HuH-7 (cell line): ENCODE measurements at regions not wholly inside any gene's neighbourhood (a gene's known extent, or its start where the extent isn't known, plus 50 kb on each side); places are given as distances from the start of the nearest gene placed in this dataset.
A peak's percentile ranks its signal among the peaks of the same experiment; 100 is the strongest.
"Not testable (repeated sequence)": the region's sequence is repeated elsewhere in the genome, so short reads cannot be mapped to it uniquely, and the experiment has no call there.

ENCODE experiments used
- DNase-seq: peaks from one replicate; pipeline ENCODE4 v3.0.0; 2011; ENCODE audit warnings: low spot score

- DNase-seq = no peak
These were observed 111.1 kb upstream of the VGLL3 start for GRCh38 chr3:87101861-87102625.

GRCh38 chr3:87097733-87098132 is 106.8 kb upstream of the VGLL3 start:
- DNase-seq = not testable (repeated sequence)

GRCh38 chr3:87090631-87091030 is 99.7 kb upstream of the VGLL3 start:
- no peak for DNase-seq

GRCh38 chr3:87088993-87089841 is 98.3 kb upstream of the VGLL3 start:
- no peak for DNase-seq

- DNase-seq = no peak
These were observed 97.6 kb upstream of the VGLL3 start for GRCh38 chr3:87088430-87088992.

GRCh38 chr3:87084868-87085267 is 93.9 kb upstream of the VGLL3 start:
- no peak for DNase-seq

- peak; percentile 43 for DNase-seq
These were observed 92.0 kb upstream of the VGLL3 start for GRCh38 chr3:87082796-87083440.

- DNase-seq = no peak
These were observed 86.4 kb upstream of the VGLL3 start for GRCh38 chr3:87077355-87077754.

GRCh38 chr3:87076946-87077345 is 86.0 kb upstream of the VGLL3 start:
- no peak for DNase-seq

- DNase-seq = no peak
These were observed 82.7 kb upstream of the VGLL3 start for GRCh38 chr3:87073496-87074145.

GRCh38 chr3:87072446-87072845 is 81.5 kb upstream of the VGLL3 start:
- DNase-seq = no peak

GRCh38 chr3:87069971-87070370 is 79.0 kb upstream of the VGLL3 start:
- no peak for DNase-seq

- no peak for DNase-seq
These were observed 78.1 kb upstream of the VGLL3 start for GRCh38 chr3:87069021-87069420.

- no peak for DNase-seq
These were observed 71.7 kb upstream of the VGLL3 start for GRCh38 chr3:87062685-87063084.

- no peak for DNase-seq
These were observed 66.5 kb upstream of the VGLL3 start for GRCh38 chr3:87057474-87057873.

- DNase-seq = no peak
These were observed 62.6 kb upstream of the VGLL3 start for GRCh38 chr3:87053553-87053952.

- no peak for DNase-seq
These were observed 61.7 kb upstream of the VGLL3 start for GRCh38 chr3:87052499-87053260.

GRCh38 chr3:87047852-87048251 is 56.9 kb upstream of the VGLL3 start:
- DNase-seq = no peak

- DNase-seq = no peak
These were observed 55.3 kb upstream of the VGLL3 start for GRCh38 chr3:87046241-87046640.

GRCh38 chr3:87045473-87045872 is 54.5 kb upstream of the VGLL3 start:
- DNase-seq = no peak

- DNase-seq = no peak
These were observed 53.9 kb upstream of the VGLL3 start for GRCh38 chr3:87044846-87045245.
